IPS-18a (cell line): ENCODE measurements at regions not wholly inside any gene's neighbourhood (a gene's known extent, or its start where the extent isn't known, plus 50 kb on each side); places are given as distances from the start of the nearest gene placed in this dataset.

ENCODE experiments used
- H3K27ac ChIP-seq: one replicate; pipeline ENCODE4 v1.5.1; 2013; ENCODE audit warnings: low read length
- H3K27me3 ChIP-seq: one replicate; pipeline ENCODE4 v1.6.1; 2013; ENCODE audit warnings: mild to moderate bottlenecking, low read length; ENCODE audit not compliant: control insufficient read depth, insufficient read depth
- H3K36me3 ChIP-seq: one replicate; pipeline ENCODE4 v1.6.1; 2013; ENCODE audit warnings: low read depth, low read length; ENCODE audit not compliant: control insufficient read depth
- H3K4me1 ChIP-seq: one replicate; pipeline ENCODE4 v1.6.1; 2013; ENCODE audit warnings: low read depth, low read length; ENCODE audit not compliant: control insufficient read depth
- H3K4me3 ChIP-seq: one replicate; pipeline ENCODE4 v1.5.1; 2013; ENCODE audit warnings: low read length
- H3K9ac ChIP-seq: one replicate; pipeline ENCODE4 v1.6.1; 2013; ENCODE audit warnings: mild to moderate bottlenecking, low read length, moderate library complexity
- H3K9me3 ChIP-seq: one replicate; pipeline ENCODE4 v1.6.1; 2013; ENCODE audit warnings: low read depth, low read length; ENCODE audit not compliant: control insufficient read depth

DNA sequence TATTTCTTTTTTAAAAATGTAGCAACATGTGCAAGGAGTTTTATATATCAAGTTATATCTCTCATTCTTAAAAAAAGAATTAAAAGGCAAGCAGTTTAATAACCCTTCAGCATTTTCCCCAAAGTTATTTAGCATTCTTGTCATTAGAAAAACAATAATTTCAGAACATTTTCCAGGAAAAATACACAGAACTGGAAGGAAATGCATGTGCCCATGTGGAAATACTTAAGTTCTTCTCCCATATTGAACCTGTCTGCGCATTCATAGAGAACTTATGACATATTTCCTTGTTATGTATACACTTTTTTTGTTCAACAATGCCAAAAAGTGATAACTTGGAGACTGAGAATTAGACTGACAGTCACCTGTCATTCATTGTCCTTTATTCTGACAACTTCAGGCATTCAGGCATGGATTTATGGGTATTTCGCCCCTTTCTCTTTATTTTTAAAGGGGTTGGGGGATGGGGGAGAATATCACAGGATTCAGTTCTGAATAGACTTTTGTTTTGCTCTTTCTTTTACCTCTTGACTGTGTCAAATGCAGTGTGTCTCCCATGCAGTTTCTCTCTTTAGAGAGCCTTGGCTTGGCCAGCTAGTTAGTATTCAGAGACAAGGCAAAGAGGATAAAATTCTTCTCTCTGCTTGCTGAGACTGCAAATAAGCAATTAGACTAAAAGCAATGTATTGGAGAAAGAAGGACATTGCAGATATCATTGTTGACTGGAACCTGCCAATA is 701.0 kb downstream of the NR2F1-AS1 start:
- Histone ChIP-seq H3K27me3 (no peaks in the 10 kb centered on the region), H3K9ac (no peak overlapping the region), H3K4me1 (no peaks in the 10 kb centered on the region), H3K36me3 (no peaks in the 10 kb centered on the region), H3K9me3 (no peaks in the 10 kb centered on the region), H3K4me3 (no peak overlapping the region), H3K27ac (no peak overlapping the region)

DNA sequence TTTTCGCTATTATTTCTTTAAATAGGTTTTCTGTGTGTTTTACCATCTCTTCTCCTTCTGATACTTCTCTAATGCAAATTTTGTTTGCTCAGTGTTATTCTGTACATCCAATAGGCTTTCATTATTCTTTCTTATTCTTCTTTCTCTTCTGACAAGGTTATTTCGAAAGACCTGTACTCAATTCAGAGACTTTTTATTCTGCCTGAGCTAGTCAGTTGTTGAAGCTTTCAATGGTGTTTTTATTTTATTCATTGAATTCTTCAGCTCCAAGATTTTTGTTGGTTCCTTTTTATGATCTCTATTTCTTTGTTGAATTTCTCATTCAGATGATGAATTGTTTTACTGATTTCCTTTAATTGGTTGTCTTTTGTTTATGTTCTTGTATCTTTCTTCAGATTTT is 706.2 kb downstream of the NR2F1-AS1 start:
- Histone ChIP-seq H3K9me3 (no peaks in the 10 kb centered on the region), H3K27me3 (no peaks in the 10 kb centered on the region), H3K4me1 (no peaks in the 10 kb centered on the region), H3K27ac (no peak overlapping the region), H3K4me3 (no peak overlapping the region), H3K36me3 (no peaks in the 10 kb centered on the region), H3K9ac (no peak overlapping the region)

- Histone ChIP-seq H3K9me3 (no peaks in the 10 kb centered on the region), H3K36me3 (no peaks in the 10 kb centered on the region), H3K9ac (no peak overlapping the region), H3K4me1 (no peaks in the 10 kb centered on the region), H3K27ac (no peak overlapping the region), H3K27me3 (no peaks in the 10 kb centered on the region), H3K4me3 (no peak overlapping the region)
Measured at GRCh38 chr5:92868442-92868841, 712.6 kb downstream of the NR2F1-AS1 start.

GRCh38 chr5:92864591-92864990 is 716.4 kb downstream of the NR2F1-AS1 start:
- H3K27ac ChIP-seq: no peak overlapping the region
- no peaks in the 10 kb centered on the region for H3K4me1 ChIP-seq
- H3K9ac ChIP-seq: no peak overlapping the region
- H3K9me3 ChIP-seq: no peaks in the 10 kb centered on the region
- H3K4me3 ChIP-seq: no peak overlapping the region
- no peaks in the 10 kb centered on the region for H3K27me3 ChIP-seq
- no peaks in the 10 kb centered on the region for H3K36me3 ChIP-seq

- Histone ChIP-seq H3K27me3 (no peaks in the 10 kb centered on the region), H3K4me1 (no peaks in the 10 kb centered on the region), H3K4me3 (no peak overlapping the region), H3K36me3 (no peaks in the 10 kb centered on the region), H3K9me3 (no peaks in the 10 kb centered on the region), H3K27ac (no peak overlapping the region), H3K9ac (no peak overlapping the region)
Measured at GRCh38 chr5:92863666-92864065, 717.4 kb downstream of the NR2F1-AS1 start.

DNA sequence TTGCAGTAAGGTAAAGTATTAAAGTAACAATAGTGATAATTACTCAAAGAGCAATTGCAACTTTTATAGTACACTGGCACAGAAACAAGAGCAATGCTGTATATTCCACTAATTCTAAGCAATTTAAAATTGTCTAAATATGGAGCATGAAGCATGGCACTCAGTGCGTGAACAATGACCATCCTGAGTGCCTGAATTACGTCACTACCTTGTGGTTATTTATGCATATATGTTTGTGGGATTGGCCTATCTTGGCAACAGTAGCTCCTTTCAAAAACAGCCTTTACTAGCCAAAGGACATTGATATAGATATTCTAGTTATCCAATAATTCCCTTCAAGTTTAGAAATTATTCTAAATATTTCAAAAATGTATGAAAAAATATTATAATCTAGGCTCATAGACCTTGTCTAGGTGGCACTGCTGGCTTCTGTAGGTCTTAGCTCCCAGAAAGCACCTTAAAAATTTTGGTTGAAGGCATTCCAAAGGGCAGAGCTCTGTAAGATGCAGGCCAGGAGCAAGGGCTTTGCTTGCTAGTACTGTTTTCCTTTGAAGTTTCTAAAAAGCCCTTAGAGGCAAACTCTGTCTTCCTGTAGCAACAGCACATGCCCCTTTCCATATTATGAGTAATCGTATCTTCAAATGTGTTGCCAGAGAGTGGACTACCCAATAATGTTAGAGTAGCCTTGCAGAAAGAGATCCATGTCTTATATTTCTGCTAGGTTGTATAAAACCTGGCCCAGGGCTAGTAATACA is 719.3 kb downstream of the NR2F1-AS1 start:
- Histone ChIP-seq H3K4me3 (no peak overlapping the region), H3K27me3 (no peaks in the 10 kb centered on the region), H3K4me1 (no peaks in the 10 kb centered on the region)

DNA sequence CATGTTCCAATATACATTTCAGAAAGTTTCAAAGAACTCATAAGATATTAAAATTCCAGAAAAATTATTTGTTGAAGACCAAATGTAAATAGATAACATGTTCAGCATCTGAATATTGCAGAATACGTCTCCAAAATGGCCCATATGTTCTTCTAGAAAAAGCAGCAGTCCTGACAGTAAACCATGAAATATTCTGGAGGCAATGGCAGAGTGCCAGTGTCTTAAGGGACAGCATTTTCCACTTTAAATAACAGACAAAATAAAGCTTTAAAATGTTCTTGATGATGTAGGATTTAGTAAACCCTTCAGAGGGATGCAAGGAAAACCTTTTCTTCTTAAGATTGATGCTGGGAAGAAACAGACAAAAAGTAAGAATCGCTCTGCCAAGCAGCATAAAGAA is 721.0 kb downstream of the NR2F1-AS1 start:
- Histone ChIP-seq H3K4me3 (no peak overlapping the region), H3K9ac (no peak overlapping the region), H3K27me3 (no peaks in the 10 kb centered on the region), H3K9me3 (no peaks in the 10 kb centered on the region), H3K27ac (no peak overlapping the region), H3K4me1 (no peaks in the 10 kb centered on the region), H3K36me3 (no peaks in the 10 kb centered on the region)

More for the DNA sequence above, 719.3 kb downstream of the NR2F1-AS1 start:
- Histone ChIP-seq H3K27ac (no peak overlapping the region), H3K9ac (no peak overlapping the region), H3K36me3 (no peaks in the 10 kb centered on the region), H3K9me3 (no peaks in the 10 kb centered on the region)

- no peak overlapping the region for H3K4me3 ChIP-seq
- H3K27ac ChIP-seq: no peak overlapping the region
- H3K36me3 ChIP-seq: no peaks in the 10 kb centered on the region
- no peaks in the 10 kb centered on the region for H3K27me3 ChIP-seq
- no peaks in the 10 kb centered on the region for H3K9me3 ChIP-seq
- no peak overlapping the region for H3K9ac ChIP-seq
- no peaks in the 10 kb centered on the region for H3K4me1 ChIP-seq
Measured at GRCh38 chr5:92852219-92852618, 728.8 kb downstream of the NR2F1-AS1 start.

DNA sequence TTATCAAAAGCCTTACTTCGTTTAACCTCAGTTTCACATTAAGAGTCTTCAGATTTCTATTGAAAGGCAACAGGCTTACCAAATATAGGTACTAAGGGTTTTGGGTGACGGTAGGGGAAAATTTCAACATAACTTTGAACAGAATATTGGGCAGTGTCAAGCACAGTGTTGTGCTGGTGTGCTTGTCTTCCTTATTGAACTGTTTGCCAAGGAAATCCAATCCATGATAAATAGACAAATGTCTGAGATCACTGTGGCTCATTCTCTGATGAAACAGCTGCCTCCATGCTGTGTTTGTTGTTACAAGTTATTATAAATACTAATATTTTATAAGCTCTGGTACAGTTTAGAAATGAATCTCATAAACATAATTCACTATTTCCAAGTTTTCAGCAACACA is 730.1 kb downstream of the NR2F1-AS1 start:
- Histone ChIP-seq H3K4me1 (no peaks in the 10 kb centered on the region), H3K36me3 (no peaks in the 10 kb centered on the region), H3K9ac (no peak overlapping the region), H3K27ac (no peak overlapping the region), H3K9me3 (no peaks in the 10 kb centered on the region), H3K4me3 (no peak overlapping the region), H3K27me3 (no peaks in the 10 kb centered on the region)

DNA sequence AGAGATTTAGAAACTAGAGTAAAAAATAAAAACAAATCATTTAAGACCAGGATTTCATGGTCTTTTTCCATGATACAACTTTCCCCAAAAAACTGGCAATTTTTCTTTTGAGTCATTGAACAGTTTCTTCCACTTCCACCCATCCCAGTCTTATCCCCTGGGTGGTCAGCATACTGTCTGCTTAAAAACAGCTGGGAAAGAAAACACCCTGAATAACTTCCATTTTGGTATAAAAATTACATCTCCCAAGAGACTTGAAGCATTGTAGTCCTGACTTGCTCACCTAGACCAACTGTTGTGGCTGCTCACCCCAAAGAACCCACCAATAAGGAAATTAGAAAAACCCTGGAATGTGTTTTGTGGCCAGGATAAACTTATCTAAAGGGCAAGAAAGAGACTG is 731.3 kb downstream of the NR2F1-AS1 start:
- no peaks in the 10 kb centered on the region for H3K27me3 ChIP-seq
- H3K36me3 ChIP-seq: no peaks in the 10 kb centered on the region
- no peak overlapping the region for H3K9ac ChIP-seq
- no peaks in the 10 kb centered on the region for H3K9me3 ChIP-seq
- no peaks in the 10 kb centered on the region for H3K4me1 ChIP-seq
- no peak overlapping the region for H3K4me3 ChIP-seq
- no peak overlapping the region for H3K27ac ChIP-seq

DNA sequence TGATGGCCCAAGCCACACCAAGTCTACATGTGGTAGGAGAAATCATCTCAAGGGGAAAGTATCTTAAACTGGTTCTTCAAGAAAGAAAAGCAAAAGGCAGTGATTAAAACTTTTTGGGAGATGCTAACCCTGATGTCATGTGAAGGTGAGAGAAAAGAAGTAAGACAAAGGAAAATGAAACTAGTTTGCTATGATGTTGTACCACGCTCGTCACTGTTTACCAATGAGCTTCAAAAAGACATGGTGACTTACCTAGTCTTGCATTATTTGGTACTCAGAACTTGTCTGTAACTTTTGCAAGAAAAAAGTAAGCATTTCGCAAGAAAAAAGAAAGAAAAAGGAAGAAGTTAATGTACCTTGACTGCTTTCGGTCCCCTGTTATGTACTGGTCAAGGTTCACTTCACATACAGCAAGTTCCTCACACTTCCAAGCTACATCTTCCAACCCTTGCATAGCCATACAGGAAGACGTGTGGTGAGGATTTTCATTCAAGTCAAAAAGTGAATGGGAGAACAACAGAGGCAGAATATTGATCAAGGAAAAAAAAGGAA is 739.3 kb downstream of the NR2F1-AS1 start:
- no peak overlapping the region for H3K9ac ChIP-seq
- no peaks in the 10 kb centered on the region for H3K9me3 ChIP-seq
- H3K4me3 ChIP-seq: no peak overlapping the region
- no peaks in the 10 kb centered on the region for H3K36me3 ChIP-seq
- H3K4me1 ChIP-seq: no peaks in the 10 kb centered on the region
- no peak overlapping the region for H3K27ac ChIP-seq
- no peaks in the 10 kb centered on the region for H3K27me3 ChIP-seq
